MM.1S (cell line): ENCODE measurements at regions not wholly inside any gene's neighbourhood (a gene's known extent, or its start where the extent isn't known, plus 50 kb on each side); places are given as distances from the start of the nearest gene placed in this dataset.

ENCODE experiments used
- EZH2 ChIP-seq: fragments of 300-600 bp; sonication (generic); optimal IDR thresholded peaks from 2 replicates; pipeline ENCODE3; 2017; ENCODE audit warnings: low read depth, mild to moderate bottlenecking, antibody characterized with exemption, low read length, mixed read lengths
- TF ChIP-seq, protein P1 (sequence below): fragments of 300-600 bp; sonication (generic); IDR thresholded peaks from 2 replicates; pipeline ENCODE4 v1.5.1; 2016; ENCODE audit warnings: antibody characterized with exemption, low read length, mixed read lengths

DNA sequence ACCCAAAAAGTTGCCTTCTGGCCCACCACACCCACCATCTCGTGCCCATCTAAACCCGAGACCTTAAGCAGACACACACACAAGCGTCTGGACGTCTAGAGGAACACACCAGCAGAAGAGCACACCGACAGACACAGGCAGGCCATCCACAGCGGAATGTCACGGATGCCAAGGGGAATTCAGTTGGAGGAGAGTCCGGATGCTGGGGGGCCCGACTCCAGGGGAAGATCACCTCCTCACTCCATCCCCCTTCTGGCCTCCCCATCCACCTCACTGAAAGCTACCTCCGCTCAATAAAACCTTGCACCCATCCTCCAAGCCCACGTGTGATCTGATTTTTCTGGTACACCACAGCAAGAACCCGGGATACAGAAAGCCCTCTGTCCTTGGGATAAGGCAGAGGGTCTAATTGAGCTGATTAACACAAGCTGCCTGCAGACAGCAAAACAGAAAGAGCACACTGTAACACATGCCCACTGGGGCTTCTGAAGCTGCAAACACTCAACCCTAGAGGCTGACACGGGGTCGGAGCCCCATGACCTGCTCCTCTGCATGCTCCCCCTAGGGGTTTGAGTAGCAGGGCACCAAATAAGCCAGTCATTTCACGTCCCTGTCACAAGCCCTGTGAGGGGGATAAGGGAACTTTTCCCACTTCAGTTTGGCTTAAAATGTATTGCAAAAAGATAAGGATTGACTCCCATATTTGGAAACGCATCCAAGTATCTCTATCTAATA is 339.6 kb upstream of the PCDH10 start:
- TF ChIP-seq EZH2: no peak
- TF ChIP-seq, protein P1, sequence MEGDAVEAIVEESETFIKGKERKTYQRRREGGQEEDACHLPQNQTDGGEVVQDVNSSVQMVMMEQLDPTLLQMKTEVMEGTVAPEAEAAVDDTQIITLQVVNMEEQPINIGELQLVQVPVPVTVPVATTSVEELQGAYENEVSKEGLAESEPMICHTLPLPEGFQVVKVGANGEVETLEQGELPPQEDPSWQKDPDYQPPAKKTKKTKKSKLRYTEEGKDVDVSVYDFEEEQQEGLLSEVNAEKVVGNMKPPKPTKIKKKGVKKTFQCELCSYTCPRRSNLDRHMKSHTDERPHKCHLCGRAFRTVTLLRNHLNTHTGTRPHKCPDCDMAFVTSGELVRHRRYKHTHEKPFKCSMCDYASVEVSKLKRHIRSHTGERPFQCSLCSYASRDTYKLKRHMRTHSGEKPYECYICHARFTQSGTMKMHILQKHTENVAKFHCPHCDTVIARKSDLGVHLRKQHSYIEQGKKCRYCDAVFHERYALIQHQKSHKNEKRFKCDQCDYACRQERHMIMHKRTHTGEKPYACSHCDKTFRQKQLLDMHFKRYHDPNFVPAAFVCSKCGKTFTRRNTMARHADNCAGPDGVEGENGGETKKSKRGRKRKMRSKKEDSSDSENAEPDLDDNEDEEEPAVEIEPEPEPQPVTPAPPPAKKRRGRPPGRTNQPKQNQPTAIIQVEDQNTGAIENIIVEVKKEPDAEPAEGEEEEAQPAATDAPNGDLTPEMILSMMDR: no peak
